GM21515 (cell line): ENCODE measurements at regions not wholly inside any gene's neighbourhood (a gene's known extent, or its start where the extent isn't known, plus 50 kb on each side); places are given as distances from the start of the nearest gene placed in this dataset.
"Not testable (repeated sequence)": the region's sequence is repeated elsewhere in the genome, so short reads cannot be mapped to it uniquely, and the experiment has no call there.

Experiments used
- ATAC-seq: cut with Tn5 transposase; IDR thresholded peaks from one replicate; pipeline ENCODE4 v1.9.1; 2021; ENCODE audit not compliant: unreplicated experiment

DNA sequence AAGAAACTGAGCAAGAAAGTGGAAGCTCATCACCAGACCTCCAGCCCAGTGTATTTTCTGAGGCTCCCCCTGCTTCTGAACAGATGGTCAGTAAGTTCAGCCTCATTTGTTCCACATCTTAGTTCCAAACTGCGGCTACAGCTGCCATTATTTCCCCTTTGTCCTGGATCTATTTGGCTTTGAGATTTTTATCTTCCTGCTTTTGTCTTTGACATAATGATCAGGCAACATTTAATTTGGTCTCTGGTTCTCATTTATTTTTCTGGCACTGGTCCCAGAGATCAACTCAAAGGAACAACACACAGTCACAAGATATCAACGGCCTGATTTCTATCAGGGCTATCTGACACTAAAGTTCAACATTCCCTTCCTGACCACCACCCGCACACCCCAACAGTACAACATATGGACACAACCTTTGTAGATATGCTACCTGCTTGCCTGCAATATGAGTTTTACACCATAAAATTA, 137.5 kb downstream of the FAM76B start:
- no peak for ATAC-seq

DNA sequence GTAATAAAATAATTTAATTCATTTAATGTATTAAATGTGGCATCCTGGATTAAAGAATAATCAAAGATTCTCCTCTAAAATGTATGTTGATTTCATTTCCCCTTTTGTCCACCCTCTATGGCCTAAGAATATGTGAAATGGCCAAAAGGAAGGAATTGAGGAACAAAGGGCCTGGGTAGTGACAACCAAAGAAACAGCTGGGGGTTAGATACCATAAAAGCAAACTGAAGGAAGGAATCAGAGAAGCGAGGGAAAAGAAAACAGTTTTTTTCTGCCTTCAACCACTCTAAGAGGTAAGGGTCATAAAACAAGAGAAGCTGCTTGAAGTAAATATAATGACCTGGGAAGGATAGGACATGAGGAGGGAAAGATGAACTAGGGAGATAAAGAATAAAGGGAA, 139.3 kb downstream of the FAM76B start:
- ATAC-seq = no peak

DNA sequence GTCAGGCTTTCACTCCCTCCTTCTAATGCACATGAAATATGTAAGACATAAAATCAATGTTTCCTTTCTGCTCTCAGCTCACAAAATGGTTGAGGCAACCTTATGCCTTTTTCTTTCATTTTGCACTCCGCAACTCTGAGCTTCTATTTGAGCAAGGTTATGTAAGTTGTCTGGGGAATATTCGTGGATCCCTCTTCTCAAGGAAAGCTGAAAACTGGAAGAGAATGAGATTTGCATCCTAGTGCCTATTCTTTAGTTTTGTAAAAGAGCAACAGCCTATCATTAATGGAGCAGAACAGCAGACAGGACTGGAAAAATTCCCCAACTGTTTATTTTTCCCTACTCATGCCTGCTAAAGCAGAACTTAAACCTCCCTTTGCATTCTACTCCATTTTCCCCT, 141.7 kb downstream of the FAM76B start:
- no peak for ATAC-seq

DNA sequence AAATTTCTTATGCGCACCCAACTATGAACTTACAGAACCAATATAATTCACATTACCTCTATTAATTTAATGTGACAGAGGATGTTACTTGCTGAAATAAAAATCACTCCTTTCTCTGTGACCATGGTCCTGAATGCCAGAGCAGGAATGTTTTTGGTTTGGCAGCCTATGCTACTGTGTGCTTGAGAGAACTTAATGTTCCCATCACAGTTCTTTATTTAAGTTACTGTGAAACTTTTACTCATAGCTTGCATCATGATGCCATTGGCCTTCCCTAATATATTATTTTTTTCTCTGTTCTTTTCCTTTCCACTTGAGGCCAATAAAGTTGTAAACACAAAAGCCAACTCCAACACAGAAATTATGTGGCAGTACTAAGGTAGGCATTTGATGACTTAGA, 142.2 kb downstream of the FAM76B start:
- no peak for ATAC-seq

DNA sequence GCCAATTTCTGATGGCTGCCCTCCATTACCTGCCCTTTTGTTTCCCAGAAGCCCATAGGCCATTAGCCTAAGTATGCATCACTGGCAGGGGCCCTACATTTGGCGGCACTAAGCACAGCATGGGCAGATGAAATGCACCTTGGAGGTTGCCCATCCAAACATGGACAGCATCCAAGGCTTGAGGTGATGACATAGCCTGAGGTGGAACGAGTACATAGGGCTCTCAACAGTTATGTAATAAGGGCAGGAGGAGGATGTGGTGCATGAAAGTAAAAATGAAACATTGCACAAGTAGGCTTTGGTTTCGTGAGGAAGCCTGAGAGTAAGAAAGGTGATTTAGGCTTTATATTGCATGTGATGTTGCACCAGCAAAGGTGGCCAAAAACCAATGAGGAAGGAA, 148.1 kb downstream of the FAM76B start:
- ATAC-seq = peak; percentile 99

DNA sequence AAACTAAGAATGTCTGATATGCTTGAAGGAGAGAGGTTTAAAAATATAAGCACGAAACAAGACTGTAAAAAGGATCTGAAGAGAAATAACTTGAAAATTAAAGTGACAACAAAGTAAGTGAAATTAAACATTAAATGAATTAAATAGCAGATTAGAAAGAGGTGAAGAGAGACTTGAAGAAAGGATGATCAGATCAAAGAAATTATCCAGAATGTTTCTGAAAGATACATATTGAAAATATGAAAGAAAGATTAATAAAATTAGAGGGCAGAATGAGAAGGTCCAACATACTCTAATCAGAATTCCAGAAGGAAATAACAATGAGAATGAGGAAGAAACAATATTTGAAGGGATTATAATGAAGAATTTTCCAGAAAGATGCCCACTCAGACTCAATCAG, 151.1 kb downstream of the FAM76B start:
- no peak for ATAC-seq

DNA sequence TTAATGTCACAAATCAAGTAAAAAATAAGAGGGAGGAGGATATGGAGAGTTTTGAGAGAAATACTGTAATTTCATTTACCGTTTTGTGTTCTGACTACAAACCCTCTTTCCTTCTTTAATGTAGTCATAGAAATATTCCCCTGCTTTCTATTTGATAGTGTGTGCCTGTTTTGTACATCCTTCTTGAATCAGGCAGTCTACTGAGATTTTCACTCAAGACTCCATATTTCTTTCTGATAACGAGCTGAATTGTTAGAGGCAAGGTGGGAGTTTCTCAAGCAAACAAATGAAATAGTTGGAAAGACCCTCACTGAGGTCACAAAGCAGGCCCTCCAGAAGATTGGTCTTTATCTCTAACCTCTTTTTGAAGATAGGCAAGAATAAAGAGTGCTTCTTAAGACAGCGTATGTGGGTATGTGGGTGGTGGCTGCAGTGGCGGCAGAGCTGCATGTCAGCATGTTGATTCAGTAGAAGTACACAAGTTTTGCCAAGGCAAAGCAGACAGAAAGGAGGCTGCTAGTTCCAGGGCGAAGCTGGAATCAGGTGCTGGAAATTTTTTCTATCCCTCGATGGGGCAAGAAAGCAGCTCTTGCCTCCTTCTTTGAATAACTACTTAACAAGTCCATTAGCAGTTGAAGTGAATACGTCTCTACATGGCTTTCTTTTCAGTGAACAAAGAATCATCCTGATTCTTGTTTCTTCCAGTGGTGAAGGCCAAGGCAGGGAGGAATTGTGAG, 164.2 kb downstream of the FAM76B start:
- no peak for ATAC-seq

DNA sequence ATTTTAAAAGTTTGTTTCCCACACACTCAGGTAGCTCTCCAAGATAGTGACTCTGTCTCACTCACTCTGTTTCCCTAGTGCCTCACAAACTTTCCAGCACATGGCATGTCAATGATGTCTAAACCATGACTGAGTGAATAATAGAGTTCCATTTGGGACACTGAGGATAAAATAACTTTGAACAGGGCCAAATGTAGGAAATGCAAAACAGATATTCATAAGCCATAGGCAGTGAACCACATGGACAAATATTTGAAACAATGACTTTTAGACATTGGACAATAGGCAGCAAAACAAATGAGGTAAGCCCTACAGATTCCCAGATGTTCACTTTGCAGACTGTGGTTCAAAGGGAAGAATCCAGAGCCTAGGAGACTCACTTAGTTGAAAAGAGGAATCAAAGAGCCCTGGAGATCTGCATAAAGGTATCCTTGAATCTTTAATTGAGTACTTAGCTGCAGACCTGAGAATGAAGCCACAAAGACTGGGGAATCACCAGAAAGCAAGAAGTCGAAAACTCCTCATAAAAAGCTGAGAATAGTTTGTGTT, 173.3 kb downstream of the FAM76B start:
- ATAC-seq = no peak

DNA sequence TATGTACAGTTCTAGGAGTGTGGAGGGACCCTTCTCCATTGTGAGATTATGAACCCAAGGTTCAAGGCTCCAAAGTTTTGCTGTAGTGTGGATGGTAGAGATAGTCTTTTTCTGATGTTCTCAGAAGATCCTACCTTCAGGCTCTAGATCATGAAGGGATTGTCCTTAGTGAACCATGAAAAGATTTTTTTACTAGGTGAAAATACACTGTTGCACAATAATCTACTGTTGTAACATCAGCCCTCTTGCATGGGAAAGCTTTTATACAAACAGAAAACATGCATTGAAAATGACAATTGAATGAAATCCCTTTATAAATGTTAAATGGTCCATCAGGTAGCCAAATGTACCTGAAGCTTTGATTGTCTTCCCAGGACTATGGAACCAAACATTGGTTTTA, 177.8 kb downstream of the FAM76B start:
- ATAC-seq = no peak

DNA sequence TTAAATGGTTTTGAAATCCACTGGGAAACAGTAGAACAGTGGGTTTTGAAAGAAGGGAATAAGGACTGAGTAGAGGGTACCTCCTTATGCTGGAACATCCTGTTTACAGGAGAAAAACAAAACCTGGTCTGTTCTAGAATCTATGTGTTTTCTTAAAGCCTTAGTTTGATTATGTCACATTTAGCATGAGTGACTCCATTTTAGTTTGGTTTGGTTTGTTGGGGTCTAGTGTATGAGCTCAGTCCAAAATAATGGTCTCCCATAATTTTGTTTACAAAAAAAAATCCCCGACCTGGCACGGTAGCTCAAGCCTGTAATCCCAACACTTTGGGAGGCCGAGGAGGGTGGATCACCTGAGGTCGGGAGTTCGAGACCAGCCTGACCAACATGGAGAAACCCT, 179.4 kb downstream of the FAM76B start:
- ATAC-seq = not testable (repeated sequence)

DNA sequence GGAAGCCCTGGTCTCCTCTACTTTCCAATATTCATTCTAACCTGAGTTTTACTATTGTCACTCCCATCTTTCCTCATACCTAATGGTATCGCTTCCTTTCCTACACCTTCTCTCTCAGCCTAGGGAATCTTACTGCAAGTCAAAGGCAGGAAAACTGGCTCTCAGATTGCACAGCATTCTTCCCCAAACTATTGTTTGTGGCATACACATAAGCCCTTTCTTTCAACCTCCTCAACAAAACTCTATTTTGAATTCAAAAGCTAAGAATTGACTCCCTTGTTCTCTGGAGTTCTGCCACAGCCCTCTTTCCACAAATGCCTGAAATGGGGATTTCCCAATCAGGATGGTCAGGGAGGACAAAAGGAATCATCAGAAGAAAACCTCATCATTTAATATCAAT, 181.5 kb downstream of the FAM76B start:
- ATAC-seq = no peak

DNA sequence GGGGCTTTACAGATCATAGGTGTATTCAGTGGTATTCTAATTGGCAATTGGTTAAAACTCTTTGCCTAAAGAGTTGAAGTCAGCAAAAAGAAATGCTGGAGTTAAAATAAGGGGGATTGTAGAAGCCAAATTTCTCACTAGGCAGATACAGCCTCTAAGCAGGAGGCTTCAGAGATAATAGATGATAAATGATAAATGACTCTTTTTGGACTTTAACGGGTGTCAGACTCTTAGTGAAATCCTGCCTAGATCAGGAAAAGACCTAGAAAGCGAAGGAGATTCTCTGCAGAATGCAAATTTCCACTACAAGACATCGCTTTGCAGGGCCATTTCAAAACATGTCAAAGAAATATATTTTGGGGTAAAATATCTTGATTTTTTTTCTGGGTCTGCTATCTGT, 182.8 kb downstream of the FAM76B start:
- no peak for ATAC-seq

DNA sequence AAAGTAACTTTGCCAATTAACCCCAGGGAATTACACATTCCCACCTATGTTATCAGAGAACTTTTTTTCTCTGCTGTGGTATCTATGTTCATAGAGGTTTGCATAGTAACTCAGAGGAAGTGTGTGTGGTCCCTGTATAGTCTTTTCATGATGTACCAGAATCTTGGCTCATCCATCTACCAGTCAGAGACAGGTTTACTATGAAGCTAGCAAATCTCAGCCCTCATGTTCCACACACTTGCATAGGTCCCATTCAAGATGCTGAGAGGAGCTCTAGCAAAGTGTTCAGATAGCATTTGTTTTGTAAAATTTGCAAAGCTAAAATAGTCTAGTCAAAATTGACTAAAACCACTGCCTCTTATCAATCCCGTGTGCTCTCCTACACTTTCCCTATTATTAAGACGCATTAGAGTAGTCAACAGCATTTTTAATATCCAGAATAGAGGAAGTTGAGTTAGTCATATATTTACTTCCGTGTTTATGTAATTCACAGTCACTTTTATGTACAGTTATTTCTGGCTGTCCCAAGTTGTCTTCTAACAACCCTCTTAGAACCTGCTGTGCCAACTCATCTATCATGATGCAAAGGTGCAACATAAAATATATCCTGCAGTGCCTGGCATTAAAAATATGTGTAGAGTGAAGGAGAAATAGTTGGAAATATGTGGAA, 184.2 kb downstream of the FAM76B start:
- ATAC-seq = no peak

DNA sequence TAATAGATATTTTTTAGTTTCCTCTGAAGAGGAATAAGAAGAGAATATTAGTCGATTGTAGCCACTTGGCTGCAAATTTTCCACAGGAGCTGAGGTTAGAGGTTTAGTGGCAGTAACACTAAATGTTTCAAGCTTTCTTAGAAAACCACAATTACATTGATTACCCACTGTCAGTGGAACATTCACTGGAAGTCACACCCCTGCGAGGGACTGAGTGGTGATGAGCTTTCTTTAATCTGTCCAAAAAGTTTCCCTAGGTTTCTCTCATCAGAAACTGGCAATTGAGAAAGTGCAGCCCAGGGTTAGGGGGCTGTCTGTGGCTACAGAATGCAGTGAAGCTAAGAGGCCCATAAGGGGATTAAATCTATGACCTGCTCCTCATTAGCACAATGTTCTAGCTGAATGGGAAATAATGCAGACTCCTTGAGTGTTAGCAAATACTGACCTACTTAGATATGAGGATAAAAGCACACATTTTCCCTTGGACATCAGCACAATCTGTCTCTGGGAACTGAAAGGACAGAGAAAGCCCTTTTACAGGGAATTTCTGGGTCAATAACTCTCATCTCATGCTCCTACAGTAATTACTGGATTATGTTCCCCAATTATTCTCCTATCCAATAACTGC, 189.5 kb downstream of the FAM76B start:
- no peak for ATAC-seq

DNA sequence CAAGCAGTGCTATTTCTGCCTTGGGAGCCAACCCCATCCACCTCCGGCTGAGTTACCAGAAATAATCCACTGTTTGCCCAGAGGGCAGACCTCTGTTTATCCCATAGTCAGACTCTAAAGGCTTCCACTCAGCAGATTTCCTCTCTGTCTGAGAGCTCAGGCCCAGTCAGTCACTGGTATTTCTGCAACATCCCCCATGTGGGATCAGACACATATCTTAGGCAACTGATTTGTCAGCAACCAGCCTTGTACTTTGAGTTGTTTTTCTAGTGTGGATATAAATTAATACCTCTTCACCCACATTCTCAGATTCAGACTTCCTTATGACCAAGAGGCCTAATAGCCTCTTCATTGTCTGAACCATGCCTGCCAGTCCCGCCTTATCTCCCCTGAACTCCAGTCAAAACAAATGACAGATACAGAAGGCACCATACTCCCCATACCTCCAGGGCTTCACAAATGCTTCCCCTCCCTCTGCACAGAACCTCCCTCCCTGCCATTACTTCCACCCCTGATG, 193.6 kb downstream of the FAM76B start:
- ATAC-seq = no peak

DNA sequence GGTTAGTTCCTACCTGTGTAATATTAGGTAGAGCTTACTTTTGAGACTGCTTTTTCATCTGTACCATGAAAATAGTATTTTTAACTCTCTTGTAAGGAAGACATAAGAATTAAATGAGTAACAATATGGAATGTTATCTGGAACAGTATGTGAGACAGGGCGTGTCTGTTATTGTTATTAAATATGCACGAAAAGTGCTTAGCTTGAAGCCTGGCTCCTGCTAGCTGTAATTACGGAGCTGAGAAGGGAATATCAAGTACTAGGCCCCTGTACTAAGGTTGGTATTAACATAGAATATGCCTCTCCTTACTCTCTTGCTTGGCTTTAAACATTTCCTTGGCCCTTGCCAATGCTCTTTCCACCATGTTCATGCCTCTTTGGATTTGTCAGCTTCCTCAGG, 194.0 kb downstream of the FAM76B start:
- ATAC-seq = no peak

DNA sequence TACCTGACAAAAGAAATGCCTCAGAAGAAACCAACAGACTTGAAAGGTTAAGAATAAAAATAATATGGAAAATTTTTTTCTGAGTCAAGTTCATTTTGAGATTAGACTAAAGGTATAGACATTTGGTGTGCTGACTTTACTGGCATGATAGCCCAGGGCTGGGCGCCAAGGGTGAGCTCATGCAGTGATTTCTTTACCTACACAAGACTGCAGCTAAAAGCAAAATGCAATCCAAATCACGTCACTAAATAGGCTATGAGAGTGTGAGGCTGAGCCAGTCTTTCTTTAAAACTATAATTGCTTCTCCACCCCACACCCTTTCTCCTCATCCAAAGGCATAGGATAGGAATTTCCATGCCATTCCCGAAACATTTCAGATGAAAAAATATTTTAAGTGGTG, 196.5 kb downstream of the FAM76B start:
- ATAC-seq = no peak

DNA sequence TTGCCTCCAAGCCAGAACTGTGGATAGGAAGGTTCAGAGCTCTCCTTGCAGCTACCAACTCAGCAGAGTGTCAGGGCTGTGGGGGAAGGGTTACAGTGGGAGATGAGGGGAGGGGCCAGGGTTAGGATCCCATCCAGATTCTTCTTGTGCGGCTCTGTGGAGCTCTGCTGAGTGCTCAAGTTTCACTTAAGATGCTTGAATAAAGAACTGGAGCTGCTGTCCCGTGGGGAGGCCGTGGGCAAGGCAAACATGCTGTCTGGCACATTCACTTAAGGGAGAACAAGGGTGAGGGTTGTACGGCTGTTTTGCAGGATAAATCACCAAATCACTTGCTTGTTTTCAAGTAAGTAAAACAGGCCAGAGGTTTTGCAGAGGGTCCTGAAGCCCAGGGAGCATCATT, 197.1 kb downstream of the FAM76B start:
- ATAC-seq = no peak

DNA sequence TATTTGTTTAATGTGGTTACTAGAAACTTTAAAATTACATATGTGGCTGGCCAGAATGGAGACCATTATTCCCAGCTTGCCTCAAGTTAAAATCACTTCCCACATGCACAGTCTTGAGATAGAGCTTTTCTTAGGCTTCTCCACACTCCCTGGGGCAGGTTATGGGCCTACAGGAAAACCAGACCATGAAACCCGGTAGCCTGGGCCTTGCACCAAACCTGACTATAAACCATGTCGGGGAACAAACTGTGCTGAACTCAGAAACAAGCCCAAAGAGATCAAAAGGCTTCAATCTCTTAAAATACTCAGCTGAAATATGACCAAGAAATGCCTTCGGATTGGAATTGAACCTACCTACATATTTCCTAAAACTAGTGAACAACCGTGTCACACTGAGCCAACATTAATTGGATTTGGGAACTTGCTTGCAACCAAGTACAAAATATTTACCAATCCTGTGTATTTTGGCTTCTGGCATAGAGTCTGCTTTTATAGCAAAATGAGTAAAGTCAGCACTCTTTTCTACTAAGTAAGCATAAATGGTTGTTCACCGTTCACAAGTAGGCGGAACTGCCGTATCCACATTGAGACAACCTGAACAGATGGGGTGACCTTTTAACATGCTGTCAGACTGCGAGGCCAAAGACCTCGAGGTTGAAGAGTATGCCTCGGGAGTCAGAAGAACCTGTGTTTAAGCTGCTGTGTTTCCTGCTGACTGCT, 199.5 kb downstream of the FAM76B start:
- ATAC-seq = no peak

DNA sequence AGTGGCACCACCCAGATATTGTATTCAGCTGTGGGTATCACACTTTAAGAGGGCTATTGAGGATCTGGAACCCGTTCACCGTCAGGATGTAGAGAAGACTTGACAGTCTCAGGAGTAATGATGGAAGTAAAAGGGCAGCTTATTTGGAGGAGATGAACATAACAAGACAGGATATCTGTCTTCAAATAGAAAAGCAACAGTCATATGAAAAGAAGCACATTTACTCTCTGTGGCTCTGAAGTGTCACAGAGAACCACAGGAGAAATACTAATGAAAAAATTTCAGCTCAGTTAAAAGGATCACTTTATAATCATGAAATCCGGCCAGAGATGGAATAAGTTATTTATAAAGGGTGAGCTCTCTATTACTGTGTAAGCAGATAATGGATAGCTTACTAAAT, 200.8 kb downstream of the FAM76B start:
- no peak for ATAC-seq

DNA sequence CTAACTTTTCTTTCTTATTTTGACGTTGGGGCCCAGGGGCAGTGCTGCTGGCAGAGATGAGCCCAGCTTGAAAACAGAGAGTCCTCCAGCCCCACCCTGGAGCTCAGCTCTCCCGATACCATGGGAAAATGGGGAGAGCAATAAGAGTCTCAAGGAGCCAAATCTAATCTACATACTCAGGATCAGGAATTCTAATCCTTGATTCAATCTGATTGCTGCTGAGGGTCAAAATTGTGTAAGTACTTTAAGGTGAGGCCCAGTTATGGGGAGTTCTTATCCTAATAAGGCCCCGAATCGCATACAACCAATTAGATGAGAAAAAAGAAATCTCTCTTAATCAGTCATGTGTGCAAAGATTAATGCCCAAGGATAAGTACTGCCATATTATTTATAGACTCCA, 202.9 kb downstream of the FAM76B start:
- ATAC-seq = no peak
